ENCODE measurements at regions not wholly inside any gene's neighbourhood (a gene's known extent, or its start where the extent isn't known, plus 50 kb on each side); places are given as distances from the start of the nearest gene placed in this dataset.

DNA sequence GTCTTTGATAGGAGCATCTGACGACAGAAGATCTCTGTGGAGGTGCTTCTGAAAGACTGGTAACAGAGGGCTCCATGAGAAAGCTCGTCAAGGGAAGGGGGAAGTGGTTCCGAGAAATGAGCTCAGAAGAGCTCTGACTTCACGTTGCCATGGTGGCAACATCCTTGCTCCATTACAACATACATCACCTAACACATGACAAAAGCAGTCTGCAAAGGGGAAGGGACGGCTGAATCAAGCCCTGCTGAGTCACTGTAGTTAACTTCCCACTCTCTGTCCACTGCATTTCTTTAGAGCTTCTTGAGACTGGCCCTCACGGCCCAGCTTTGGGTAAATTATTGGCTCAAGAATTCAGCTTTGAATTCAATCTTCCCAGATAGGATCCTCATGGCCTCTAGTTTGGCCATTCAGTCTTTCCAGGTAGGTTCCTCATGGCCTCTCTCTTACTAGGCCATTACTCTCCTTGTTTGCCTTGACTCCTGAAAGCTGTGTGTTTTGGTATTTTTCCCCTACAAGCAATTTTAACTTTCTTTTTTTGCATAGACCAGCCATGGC, 88.0 kb upstream of the ZNF648 start (continued):
- TF ChIP-seq CSDE1 (IDR thresholded peaks at IDR 0.05) (no peak; a peak in 1 of 4 replicates), FOXK1 (CRISPR knock-in tag; IDR thresholded peaks at IDR 0.05; ENCODE audit: borderline replicate concordance) (no peak), THRB (CRISPR knock-in tag; conservative IDR thresholded peaks at IDR 0.05) (no peak), FOXM1 (IDR thresholded peaks at IDR 0.05; ENCODE audit: low read depth) (no peak), FOXM1 (CRISPR knock-in tag; IDR thresholded peaks at IDR 0.05; ENCODE audit: low read depth) (no peak), PHF8 (IDR thresholded peaks at IDR 0.05; ENCODE audit: borderline replicate concordance, low read length) (0 out of 2 replicates have a peak, but pooled peaks have one; percentile 11), ZNF282 (CRISPR knock-in tag; IDR thresholded peaks at IDR 0.05) (no peak), EP400 (IDR thresholded peaks at IDR 0.05) (peak; percentile 62; the same call in 1 of the 2 replicates), ZNF277 (CRISPR knock-in tag; IDR thresholded peaks at IDR 0.05; ENCODE audit: borderline replicate concordance) (no peak), ATF1 (CRISPR knock-in tag; IDR thresholded peaks at IDR 0.05) (no peak), ATF1 (tag; IDR thresholded peaks at IDR 0.05) (peak; percentile 85), ZC3H8 (IDR thresholded peaks at IDR 0.05) (no peak), ZNF780A (CRISPR knock-in tag; IDR thresholded peaks at IDR 0.05) (no peak), ZNF263 (CRISPR knock-in tag; IDR thresholded peaks at IDR 0.05; ENCODE audit: borderline replicate concordance) (no peak), ARID3A (IDR thresholded peaks at IDR 0.05; ENCODE audit: borderline replicate concordance, low read depth, low read length) (no peak), ARNT (IDR thresholded peaks at IDR 0.05) (no peak; a peak in 1 of 4 replicates), TFAP4 (CRISPR knock-in tag; IDR thresholded peaks at IDR 0.05; ENCODE audit: borderline replicate concordance) (peak; percentile 42; the same call in 1 of the 2 replicates), ZSCAN29 (IDR thresholded peaks at IDR 0.05) (no peak), NFIX (CRISPR knock-in tag; IDR thresholded peaks at IDR 0.05; ENCODE audit: low read depth) (no peak), BCOR (IDR thresholded peaks at IDR 0.05) (no peak), CBFB (CRISPR knock-in tag; IDR thresholded peaks at IDR 0.05) (no peak), EHMT2 (IDR thresholded peaks at IDR 0.05) (peak; percentile 47), TEAD1 (CRISPR knock-in tag; IDR thresholded peaks at IDR 0.05) (no peak)
- TF ChIP-seq, protein P1, sequence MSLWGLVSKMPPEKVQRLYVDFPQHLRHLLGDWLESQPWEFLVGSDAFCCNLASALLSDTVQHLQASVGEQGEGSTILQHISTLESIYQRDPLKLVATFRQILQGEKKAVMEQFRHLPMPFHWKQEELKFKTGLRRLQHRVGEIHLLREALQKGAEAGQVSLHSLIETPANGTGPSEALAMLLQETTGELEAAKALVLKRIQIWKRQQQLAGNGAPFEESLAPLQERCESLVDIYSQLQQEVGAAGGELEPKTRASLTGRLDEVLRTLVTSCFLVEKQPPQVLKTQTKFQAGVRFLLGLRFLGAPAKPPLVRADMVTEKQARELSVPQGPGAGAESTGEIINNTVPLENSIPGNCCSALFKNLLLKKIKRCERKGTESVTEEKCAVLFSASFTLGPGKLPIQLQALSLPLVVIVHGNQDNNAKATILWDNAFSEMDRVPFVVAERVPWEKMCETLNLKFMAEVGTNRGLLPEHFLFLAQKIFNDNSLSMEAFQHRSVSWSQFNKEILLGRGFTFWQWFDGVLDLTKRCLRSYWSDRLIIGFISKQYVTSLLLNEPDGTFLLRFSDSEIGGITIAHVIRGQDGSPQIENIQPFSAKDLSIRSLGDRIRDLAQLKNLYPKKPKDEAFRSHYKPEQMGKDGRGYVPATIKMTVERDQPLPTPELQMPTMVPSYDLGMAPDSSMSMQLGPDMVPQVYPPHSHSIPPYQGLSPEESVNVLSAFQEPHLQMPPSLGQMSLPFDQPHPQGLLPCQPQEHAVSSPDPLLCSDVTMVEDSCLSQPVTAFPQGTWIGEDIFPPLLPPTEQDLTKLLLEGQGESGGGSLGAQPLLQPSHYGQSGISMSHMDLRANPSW (CRISPR knock-in tag; IDR thresholded peaks at IDR 0.05): no peak

Data from K562 (cell line).